ENCODE measurements at regions not wholly inside any gene's neighbourhood (a gene's known extent, or its start where the extent isn't known, plus 50 kb on each side); places are given as distances from the start of the nearest gene placed in this dataset.

DNA sequence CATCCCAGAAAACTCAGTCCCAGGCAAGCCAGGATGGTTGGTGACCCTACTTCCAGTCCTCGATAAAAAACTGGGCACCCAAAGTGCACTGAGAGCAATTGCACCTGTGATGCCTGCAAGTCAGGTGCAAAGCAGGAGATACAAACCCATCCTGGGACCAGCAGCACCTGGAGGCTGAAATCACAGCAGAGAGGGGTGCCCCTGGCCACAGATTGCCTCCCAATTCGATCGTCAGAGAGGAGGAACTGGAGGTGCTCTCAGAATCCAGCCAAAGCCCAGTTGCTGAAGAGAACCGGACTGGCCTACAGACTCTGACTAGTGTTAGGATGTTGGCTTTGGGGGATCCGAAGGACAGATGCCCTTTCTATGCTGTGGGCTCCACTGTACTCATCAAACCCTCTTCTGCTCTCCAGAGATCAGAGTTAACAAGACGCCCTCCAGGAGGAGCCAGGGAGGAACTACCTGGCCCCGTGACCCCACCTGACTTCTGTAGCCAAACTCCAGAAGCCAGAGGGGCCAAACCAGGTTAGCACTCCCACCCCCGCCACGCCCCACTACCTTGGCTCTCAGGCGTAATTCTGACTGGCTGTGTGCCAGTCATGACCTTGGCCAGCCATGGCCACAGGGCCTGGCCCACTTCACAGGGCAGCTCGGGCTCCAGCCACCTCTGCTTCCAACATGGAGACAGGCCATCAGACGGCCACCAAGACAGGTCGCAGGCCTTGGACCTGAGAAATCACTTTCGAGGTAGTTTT, 284.5 kb upstream of the RTL1 start:
- FAIRE-seq, result no peak
- Histone ChIP-seq H3K27me3 (ENCODE audit: control insufficient read depth, insufficient read depth, low read length) (no peaks in the 10 kb centered on the region), H3K36me3 (ENCODE audit: control insufficient read depth, insufficient read depth, low read length) (no peaks in the 10 kb centered on the region), H3K4me3 (ENCODE audit: low read depth, low read length) (no peak overlapping the region)
- TF ChIP-seq, protein P1, sequence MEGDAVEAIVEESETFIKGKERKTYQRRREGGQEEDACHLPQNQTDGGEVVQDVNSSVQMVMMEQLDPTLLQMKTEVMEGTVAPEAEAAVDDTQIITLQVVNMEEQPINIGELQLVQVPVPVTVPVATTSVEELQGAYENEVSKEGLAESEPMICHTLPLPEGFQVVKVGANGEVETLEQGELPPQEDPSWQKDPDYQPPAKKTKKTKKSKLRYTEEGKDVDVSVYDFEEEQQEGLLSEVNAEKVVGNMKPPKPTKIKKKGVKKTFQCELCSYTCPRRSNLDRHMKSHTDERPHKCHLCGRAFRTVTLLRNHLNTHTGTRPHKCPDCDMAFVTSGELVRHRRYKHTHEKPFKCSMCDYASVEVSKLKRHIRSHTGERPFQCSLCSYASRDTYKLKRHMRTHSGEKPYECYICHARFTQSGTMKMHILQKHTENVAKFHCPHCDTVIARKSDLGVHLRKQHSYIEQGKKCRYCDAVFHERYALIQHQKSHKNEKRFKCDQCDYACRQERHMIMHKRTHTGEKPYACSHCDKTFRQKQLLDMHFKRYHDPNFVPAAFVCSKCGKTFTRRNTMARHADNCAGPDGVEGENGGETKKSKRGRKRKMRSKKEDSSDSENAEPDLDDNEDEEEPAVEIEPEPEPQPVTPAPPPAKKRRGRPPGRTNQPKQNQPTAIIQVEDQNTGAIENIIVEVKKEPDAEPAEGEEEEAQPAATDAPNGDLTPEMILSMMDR (IDR thresholded peaks at IDR 0.05; ENCODE audit: insufficient read depth, low read length, severe bottlenecking), result no peak
- no peak for DNase-seq (ENCODE audit: low read depth)

DNA sequence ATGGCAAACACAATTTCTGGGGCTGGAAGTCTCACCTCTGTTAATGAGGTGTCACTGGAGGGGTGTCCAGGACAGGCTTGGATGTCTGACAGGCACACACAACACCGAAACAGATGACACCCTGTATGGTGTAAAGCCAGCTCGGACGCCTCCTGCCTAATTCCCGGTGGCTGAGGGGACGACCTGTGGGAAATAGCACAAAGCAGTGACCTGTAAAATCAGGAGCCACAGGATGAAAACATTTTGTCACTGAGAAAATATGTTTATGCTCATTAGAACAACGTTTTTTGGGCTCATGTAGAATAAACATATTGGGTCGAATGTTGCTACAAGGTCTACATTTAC, 285.0 kb upstream of the RTL1 start:
- Histone ChIP-seq H3K36me3 (ENCODE audit: control insufficient read depth, insufficient read depth, low read length) (no peaks in the 10 kb centered on the region), H3K4me3 (ENCODE audit: low read depth, low read length) (no peak overlapping the region), H3K27me3 (ENCODE audit: control insufficient read depth, insufficient read depth, low read length) (no peaks in the 10 kb centered on the region)
- TF ChIP-seq, protein P1 (IDR thresholded peaks at IDR 0.05; ENCODE audit: insufficient read depth, low read length, severe bottlenecking), result no peak
- DNase-seq (ENCODE audit: low read depth) (no peak), FAIRE-seq (no peak)

DNA sequence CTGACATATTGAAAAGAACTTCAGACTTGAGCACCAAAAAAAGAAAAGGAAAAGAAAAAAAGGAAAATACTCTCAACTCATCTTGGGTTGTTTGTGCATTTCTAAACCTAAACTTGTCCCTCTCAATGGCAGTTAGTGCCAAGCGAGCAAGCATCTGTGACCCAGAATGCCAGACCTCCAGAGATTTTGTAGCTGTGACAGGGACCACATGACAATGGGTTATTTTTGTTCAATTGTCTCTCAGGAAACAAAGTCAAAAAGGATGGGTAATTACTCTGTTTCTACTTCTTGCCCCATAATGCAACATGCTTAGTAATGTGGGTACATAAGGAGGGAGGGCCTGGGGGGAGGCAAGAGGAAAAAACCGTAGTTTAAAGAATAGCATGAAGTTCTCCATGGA, 285.7 kb upstream of the RTL1 start:
- FAIRE-seq, result no peak
- Histone ChIP-seq H3K36me3 (ENCODE audit: control insufficient read depth, insufficient read depth, low read length) (no peaks in the 10 kb centered on the region), H3K27me3 (ENCODE audit: control insufficient read depth, insufficient read depth, low read length) (no peaks in the 10 kb centered on the region), H3K4me3 (ENCODE audit: low read depth, low read length) (no peak overlapping the region)
- DNase-seq (ENCODE audit: low read depth), result no peak
- TF ChIP-seq, protein P1 (IDR thresholded peaks at IDR 0.05; ENCODE audit: insufficient read depth, low read length, severe bottlenecking), result no peak

GRCh38 chr14:101189962-101190560, 286.5 kb upstream of the RTL1 start:
- Histone ChIP-seq H3K36me3 (ENCODE audit: control insufficient read depth, insufficient read depth, low read length) (no peaks in the 10 kb centered on the region), H3K4me3 (ENCODE audit: low read depth, low read length) (no peak overlapping the region), H3K27me3 (ENCODE audit: control insufficient read depth, insufficient read depth, low read length) (no peaks in the 10 kb centered on the region)
- TF ChIP-seq, protein P1 (IDR thresholded peaks at IDR 0.05; ENCODE audit: insufficient read depth, low read length, severe bottlenecking), result no peak
- DNase-seq (ENCODE audit: low read depth), result no peak
- no peak for FAIRE-seq

GRCh38 chr14:101191101-101191720, 287.7 kb upstream of the RTL1 start:
- H3K4me3 ChIP-seq (ENCODE audit: low read depth, low read length), result no peak overlapping the region
- no peaks in the 10 kb centered on the region for H3K36me3 ChIP-seq (ENCODE audit: control insufficient read depth, insufficient read depth, low read length)
- FAIRE-seq, result no peak
- TF ChIP-seq, protein P1 (IDR thresholded peaks at IDR 0.05; ENCODE audit: insufficient read depth, low read length, severe bottlenecking), result no peak
- no peaks in the 10 kb centered on the region for H3K27me3 ChIP-seq (ENCODE audit: control insufficient read depth, insufficient read depth, low read length)
- DNase-seq (ENCODE audit: low read depth), result no peak

Data from bronchial epithelial cell (primary cell).